Endodermal cell (in vitro differentiated cells): ENCODE measurements at regions not wholly inside any gene's neighbourhood (a gene's known extent, or its start where the extent isn't known, plus 50 kb on each side); places are given as distances from the start of the nearest gene placed in this dataset.

Source experiments
- DNase-seq: peaks from one replicate; pipeline ENCODE4 v3.0.0-alpha.2; 2017
- H3K27ac ChIP-seq: 2 replicates; pipeline ENCODE4 v1.5.1; 2013; ENCODE audit warnings: mild to moderate bottlenecking, low read depth, low read length, moderate library complexity
- H3K27me3 ChIP-seq: 2 replicates; pipeline ENCODE4 v1.6.1; 2013; ENCODE audit warnings: mild to moderate bottlenecking, low read length, moderate library complexity; ENCODE audit not compliant: insufficient read depth, control insufficient read depth, poor library complexity, severe bottlenecking
- H3K36me3 ChIP-seq: 2 replicates; pipeline ENCODE4 v1.7.0; 2013; ENCODE audit warnings: mild to moderate bottlenecking, low read length, moderate library complexity; ENCODE audit not compliant: control insufficient read depth, insufficient read depth
- H3K4me1 ChIP-seq: one replicate; pipeline ENCODE4 v1.7.0; 2013; ENCODE audit warnings: low read length; ENCODE audit not compliant: control insufficient read depth, insufficient read depth
- H3K4me3 ChIP-seq: 2 replicates; pipeline ENCODE4 v1.5.1; 2013; ENCODE audit warnings: mild to moderate bottlenecking, low read length, moderate library complexity
- H3K9ac ChIP-seq: 2 replicates; pipeline ENCODE4 v1.6.1; 2013; ENCODE audit warnings: mild to moderate bottlenecking, low read length, moderate library complexity; ENCODE audit not compliant: poor library complexity, severe bottlenecking; ENCODE audit errors: extremely low read depth
- H3K9me3 ChIP-seq: 2 replicates; pipeline ENCODE4 v1.6.1; 2013; ENCODE audit warnings: mild to moderate bottlenecking, low read length, moderate library complexity; ENCODE audit not compliant: control insufficient read depth
- H3K27ac Mint-ChIP-seq: 2 replicates; pipeline ENCODE4 v1.8.0; 2020; ENCODE audit warnings: mixed read lengths
- H3K27me3 Mint-ChIP-seq: 2 replicates; pipeline ENCODE4 v1.8.0; 2021; ENCODE audit warnings: mild to moderate bottlenecking, mixed read lengths; ENCODE audit not compliant: insufficient read depth
- H3K36me3 Mint-ChIP-seq: 2 replicates; pipeline ENCODE4 v1.8.0; 2020; ENCODE audit warnings: low read depth, mixed read lengths
- H3K4me1 Mint-ChIP-seq: 2 replicates; pipeline ENCODE4 v1.8.0; 2020; ENCODE audit warnings: mixed read lengths
- H3K4me3 Mint-ChIP-seq: 2 replicates; pipeline ENCODE4 v1.8.0; 2020; ENCODE audit warnings: mild to moderate bottlenecking, moderate library complexity, mixed read lengths
- H3K9me3 Mint-ChIP-seq: 2 replicates; pipeline ENCODE4 v1.8.0; 2020; ENCODE audit warnings: mild to moderate bottlenecking, mixed read lengths
- WGBS, 2 experiments: methylation state at CpG; one replicate each; pipeline versions ENCODE4 v1.1.5 to v1.1.7; 2013; ENCODE audit warnings: missing lambda C conversion rate in 2 of 2, mixed read lengths in 1 of 2; ENCODE audit not compliant: insufficient coverage in 1 of 2, insufficient read length in 1 of 2; 5-methylcytosine and 5-hydroxymethylcytosine counted together
- TF ChIP-seq, protein P1 (sequence below): fragments of 200-600 bp; sonication (generic); conservative IDR thresholded peaks from 2 replicates; pipeline ENCODE4 v1.5.0; 2021; ENCODE audit warnings: antibody characterized with exemption, mild to moderate bottlenecking

DNA sequence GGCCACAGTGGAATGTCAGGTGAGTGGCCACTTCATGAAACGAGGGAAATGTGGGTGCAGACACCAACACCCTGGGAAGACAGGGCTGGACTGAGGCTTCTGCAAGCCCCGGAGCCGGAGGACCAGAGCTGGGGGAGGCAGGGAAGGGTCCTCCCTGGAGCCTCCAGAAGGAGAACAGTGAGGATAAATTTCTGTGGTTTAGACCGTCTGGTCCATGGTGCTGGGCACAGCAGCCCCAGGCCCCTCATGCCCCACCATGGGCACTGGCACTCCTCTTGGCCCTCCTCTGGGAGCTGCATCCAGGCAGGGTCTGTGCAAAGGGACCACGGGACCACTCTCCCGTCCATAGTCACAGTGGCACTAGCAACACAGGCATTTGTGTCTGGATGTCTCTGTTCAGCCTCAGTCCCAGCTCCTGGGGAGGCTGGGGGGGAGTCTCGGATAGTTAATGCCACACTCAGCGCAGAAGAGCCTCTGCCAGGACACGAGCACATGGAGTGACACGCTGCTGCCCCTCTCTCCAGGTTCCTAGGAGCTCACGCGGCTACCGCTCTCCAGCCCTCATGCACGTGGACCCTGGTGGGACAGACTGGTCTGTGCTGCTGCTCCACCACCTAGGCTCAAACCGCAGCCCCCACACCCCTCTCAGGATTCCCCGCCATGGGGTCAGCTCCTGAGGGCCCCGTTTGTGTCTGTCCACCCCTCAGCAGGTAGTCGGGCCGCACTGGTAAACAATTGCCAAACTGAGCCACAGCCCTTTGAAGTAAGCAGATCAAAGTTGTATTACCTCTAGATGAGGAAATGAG lies 305.9 kb upstream of the SALL3 start:
- Mint-ChIP-seq H3K4me3 (no peak overlapping the region), H3K27ac (no peak overlapping the region), H3K36me3 (no peaks in the 10 kb centered on the region), H3K27me3 (no peaks in the 10 kb centered on the region), H3K9me3 (no peaks in the 10 kb centered on the region), H3K4me1 (peaks cover 11% of the 10 kb centered on the region)
- Histone ChIP-seq H3K9ac (no peak overlapping the region), H3K27me3 (no peaks in the 10 kb centered on the region), H3K4me1 (no peaks in the 10 kb centered on the region), H3K27ac (no peak overlapping the region), H3K4me3 (no peak overlapping the region), H3K36me3 (no peaks in the 10 kb centered on the region), H3K9me3 (no peaks in the 10 kb centered on the region)
- DNase-seq: no peak
- TF ChIP-seq, protein P1, sequence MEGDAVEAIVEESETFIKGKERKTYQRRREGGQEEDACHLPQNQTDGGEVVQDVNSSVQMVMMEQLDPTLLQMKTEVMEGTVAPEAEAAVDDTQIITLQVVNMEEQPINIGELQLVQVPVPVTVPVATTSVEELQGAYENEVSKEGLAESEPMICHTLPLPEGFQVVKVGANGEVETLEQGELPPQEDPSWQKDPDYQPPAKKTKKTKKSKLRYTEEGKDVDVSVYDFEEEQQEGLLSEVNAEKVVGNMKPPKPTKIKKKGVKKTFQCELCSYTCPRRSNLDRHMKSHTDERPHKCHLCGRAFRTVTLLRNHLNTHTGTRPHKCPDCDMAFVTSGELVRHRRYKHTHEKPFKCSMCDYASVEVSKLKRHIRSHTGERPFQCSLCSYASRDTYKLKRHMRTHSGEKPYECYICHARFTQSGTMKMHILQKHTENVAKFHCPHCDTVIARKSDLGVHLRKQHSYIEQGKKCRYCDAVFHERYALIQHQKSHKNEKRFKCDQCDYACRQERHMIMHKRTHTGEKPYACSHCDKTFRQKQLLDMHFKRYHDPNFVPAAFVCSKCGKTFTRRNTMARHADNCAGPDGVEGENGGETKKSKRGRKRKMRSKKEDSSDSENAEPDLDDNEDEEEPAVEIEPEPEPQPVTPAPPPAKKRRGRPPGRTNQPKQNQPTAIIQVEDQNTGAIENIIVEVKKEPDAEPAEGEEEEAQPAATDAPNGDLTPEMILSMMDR: no peak
- 90 to 96% methylated on average over 9 to 19 of the region's 19 CpGs for WGBS, 2 experiments

DNA sequence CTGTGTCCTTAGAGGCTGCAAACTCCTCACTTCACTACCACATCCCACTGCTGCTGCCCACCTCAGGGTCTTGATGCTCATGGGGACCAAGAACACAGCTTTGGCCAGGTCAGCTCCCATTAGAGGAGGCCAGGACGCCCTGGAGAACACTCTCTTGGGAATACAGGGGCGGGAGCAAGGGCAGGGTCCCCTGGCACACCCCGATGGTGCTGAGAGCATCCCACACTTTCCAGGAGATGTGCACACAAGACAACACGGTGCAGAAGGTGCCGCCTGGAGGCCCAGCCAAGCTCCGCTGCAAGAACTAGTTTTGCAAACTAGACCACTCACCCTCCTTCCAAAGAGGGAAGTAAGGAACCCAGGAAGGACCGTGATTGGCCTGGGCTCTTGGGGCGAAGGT lies 304.4 kb upstream of the SALL3 start:
- Mint-ChIP-seq H3K27ac (no peak overlapping the region), H3K4me1 (peaks cover 7% of the 10 kb centered on the region), H3K27me3 (no peaks in the 10 kb centered on the region), H3K9me3 (no peaks in the 10 kb centered on the region), H3K36me3 (no peaks in the 10 kb centered on the region), H3K4me3 (no peak overlapping the region)
- no peak overlapping the region for H3K4me3 ChIP-seq
- H3K36me3 ChIP-seq: no peaks in the 10 kb centered on the region
- WGBS, 2 experiments: 91 to 100% methylated on average over 2 to 8 of the region's 8 CpGs
- no peaks in the 10 kb centered on the region for H3K27me3 ChIP-seq
- no peaks in the 10 kb centered on the region for H3K9me3 ChIP-seq
- DNase-seq: no peak
- no peak overlapping the region for H3K27ac ChIP-seq
- TF ChIP-seq, protein P1: no peak
- no peak overlapping the region for H3K9ac ChIP-seq
- no peaks in the 10 kb centered on the region for H3K4me1 ChIP-seq

DNA sequence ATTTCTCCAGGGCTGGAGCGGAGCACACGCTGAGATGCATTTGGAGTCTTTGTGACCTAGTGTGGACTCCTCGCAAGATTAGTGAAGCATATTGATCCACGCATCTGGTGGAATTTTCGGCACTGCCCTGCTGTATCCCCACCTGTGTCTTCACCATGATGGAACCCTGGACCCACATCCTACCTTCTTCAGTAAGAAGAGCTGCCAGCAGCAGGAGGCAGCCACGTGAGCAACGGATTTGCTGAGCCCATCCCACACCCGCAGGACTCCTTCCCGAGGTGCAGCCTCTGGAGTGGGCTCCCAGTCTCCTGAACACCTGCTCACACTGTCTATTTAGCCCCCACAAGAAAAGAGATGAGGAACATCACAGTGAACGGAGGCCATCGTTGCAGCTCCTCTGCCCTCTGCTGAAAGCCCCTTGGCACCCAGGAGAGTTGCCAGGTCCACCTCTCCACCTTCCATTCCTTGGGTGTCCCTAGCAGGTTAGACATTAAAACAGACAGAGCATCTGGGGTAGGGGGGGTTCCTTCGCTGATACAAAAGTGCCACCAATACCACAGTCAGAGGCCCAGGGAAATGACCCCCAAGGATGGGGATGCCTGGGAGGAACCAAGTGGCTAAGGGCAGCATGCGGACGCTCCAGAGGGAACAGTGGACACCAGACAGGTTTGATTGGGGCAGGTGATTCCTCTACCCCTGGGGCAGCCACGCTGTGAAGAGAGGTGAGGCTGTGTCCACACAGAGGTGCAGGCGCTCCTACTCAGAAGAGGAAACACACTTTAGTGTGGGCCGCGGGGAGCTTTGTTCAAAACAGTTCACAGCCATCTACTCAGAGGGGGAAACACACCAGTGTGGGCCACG lies 302.8 kb upstream of the SALL3 start:
- Histone ChIP-seq H3K27ac (no peak overlapping the region), H3K4me3 (no peak overlapping the region), H3K9ac (no peak overlapping the region), H3K9me3 (no peaks in the 10 kb centered on the region), H3K36me3 (no peaks in the 10 kb centered on the region), H3K4me1 (no peaks in the 10 kb centered on the region), H3K27me3 (no peaks in the 10 kb centered on the region)
- H3K4me3 Mint-ChIP-seq: no peak overlapping the region
- no peak for DNase-seq
- H3K4me1 Mint-ChIP-seq: no peaks in the 10 kb centered on the region
- WGBS, 2 experiments: 90 to 94% methylated on average over 12 to 19 of the region's 19 CpGs
- H3K27ac Mint-ChIP-seq: no peak overlapping the region
- no peaks in the 10 kb centered on the region for H3K27me3 Mint-ChIP-seq
- no peaks in the 10 kb centered on the region for H3K9me3 Mint-ChIP-seq
- TF ChIP-seq, protein P1: no peak
- no peaks in the 10 kb centered on the region for H3K36me3 Mint-ChIP-seq
